ENCODE measurements at regions not wholly inside any gene's neighbourhood (a gene's known extent, or its start where the extent isn't known, plus 50 kb on each side); places are given as distances from the start of the nearest gene placed in this dataset.

GRCh38 chr13:39965309-39965708, 309.8 kb downstream of the COG6 start:
- ATAC-seq (peak in 1 of 8 donors; percentile 35), DNase-seq (no peak)
- Histone ChIP-seq H3K4me3 (no peak overlapping the region), H3K4me1 (peaks cover 0 to 4% (median 0%) of the 10 kb centered on the region in 9 donors), H3K9me3 (no peaks in the 10 kb centered on the region), H3K36me3 (no peaks in the 10 kb centered on the region), H3K27ac (no peak overlapping the region), H3K27me3 (no peaks in the 10 kb centered on the region)
- WGBS, 2 donors = 54 to 63% methylated on average over 3 of the region's 3 CpGs
- TF ChIP-seq, protein P1, sequence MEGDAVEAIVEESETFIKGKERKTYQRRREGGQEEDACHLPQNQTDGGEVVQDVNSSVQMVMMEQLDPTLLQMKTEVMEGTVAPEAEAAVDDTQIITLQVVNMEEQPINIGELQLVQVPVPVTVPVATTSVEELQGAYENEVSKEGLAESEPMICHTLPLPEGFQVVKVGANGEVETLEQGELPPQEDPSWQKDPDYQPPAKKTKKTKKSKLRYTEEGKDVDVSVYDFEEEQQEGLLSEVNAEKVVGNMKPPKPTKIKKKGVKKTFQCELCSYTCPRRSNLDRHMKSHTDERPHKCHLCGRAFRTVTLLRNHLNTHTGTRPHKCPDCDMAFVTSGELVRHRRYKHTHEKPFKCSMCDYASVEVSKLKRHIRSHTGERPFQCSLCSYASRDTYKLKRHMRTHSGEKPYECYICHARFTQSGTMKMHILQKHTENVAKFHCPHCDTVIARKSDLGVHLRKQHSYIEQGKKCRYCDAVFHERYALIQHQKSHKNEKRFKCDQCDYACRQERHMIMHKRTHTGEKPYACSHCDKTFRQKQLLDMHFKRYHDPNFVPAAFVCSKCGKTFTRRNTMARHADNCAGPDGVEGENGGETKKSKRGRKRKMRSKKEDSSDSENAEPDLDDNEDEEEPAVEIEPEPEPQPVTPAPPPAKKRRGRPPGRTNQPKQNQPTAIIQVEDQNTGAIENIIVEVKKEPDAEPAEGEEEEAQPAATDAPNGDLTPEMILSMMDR (IDR thresholded peaks at IDR 0.05) = no peak
- intact Hi-C loops (cut with DNase I) = no loop called here

- no peak overlapping the region for H3K27ac ChIP-seq
- no peaks in the 10 kb centered on the region for H3K36me3 ChIP-seq
- no peaks in the 10 kb centered on the region for H3K9me3 ChIP-seq
- TF ChIP-seq, protein P1 (IDR thresholded peaks at IDR 0.05) = no peak
- intact Hi-C loops (cut with DNase I) = no loop called here
- 87 to 89% methylated on average over 4 of the region's 4 CpGs for WGBS, 2 donors
- no peak for DNase-seq
- no peak for ATAC-seq
- H3K4me3 ChIP-seq = no peak overlapping the region
- H3K4me1 ChIP-seq = peaks cover 0 to 4% (median 0%) of the 10 kb centered on the region in 9 donors
- no peaks in the 10 kb centered on the region for H3K27me3 ChIP-seq
Observed at GRCh38 chr13:39967199-39967959, 311.9 kb downstream of the COG6 start.

GRCh38 chr13:39968646-39969475, 313.4 kb downstream of the COG6 start:
- ATAC-seq (no peak), DNase-seq (no peak)
- no peaks in the 10 kb centered on the region for H3K36me3 ChIP-seq
- no peaks in the 10 kb centered on the region for H3K27me3 ChIP-seq
- no peak overlapping the region for H3K27ac ChIP-seq
- TF ChIP-seq, protein P1 (IDR thresholded peaks at IDR 0.05) = no peak
- WGBS, 2 donors = 83 to 85% methylated on average over 6 of the region's 6 CpGs
- H3K9me3 ChIP-seq = no peaks in the 10 kb centered on the region
- intact Hi-C loops (cut with DNase I) = no loop called here
- peaks cover 0 to under 1% (median 0%) of the 10 kb centered on the region in 9 donors for H3K4me1 ChIP-seq
- no peak overlapping the region for H3K4me3 ChIP-seq

- 86 to 89% methylated on average over 6 of the region's 6 CpGs for WGBS, 2 donors
- intact Hi-C loops (cut with DNase I) = no loop called here
Observed at GRCh38 chr13:39970177-39970846, 314.9 kb downstream of the COG6 start.

More at GRCh38 chr13:39970177-39970846, 314.9 kb downstream of the COG6 start:
- Histone ChIP-seq H3K27me3 (no peaks in the 10 kb centered on the region), H3K4me3 (no peak overlapping the region), H3K27ac (no peak overlapping the region), H3K9me3 (no peaks in the 10 kb centered on the region), H3K36me3 (no peaks in the 10 kb centered on the region), H3K4me1 (no peaks in the 10 kb centered on the region)
- ATAC-seq (no peak), DNase-seq (no peak)
- TF ChIP-seq, protein P1 (IDR thresholded peaks at IDR 0.05) = no peak

Data from heart right ventricle (tissue), 16 donors.